Gastrocnemius medialis (tissue), 4 donors: ENCODE measurements at regions not wholly inside any gene's neighbourhood (a gene's known extent, or its start where the extent isn't known, plus 50 kb on each side); places are given as distances from the start of the nearest gene placed in this dataset.

Experiments used
- CTCF ChIP-seq, 5 experiments: fragments of 450-650 bp in 3 of 5; fragments of 200-600 bp in 2 of 5; sonication (generic) in 2 of 5; IDR thresholded peaks in 4 of 5; conservative IDR thresholded peaks in 1 of 5; 1 replicate in 4 of 5; 2 replicates in 1 of 5; pipeline ENCODE4 v1.5.1; 2016 to 2019; ENCODE audit warnings: antibody characterized with exemption in 5 of 5, mild to moderate bottlenecking in 3 of 5, moderate library complexity in 3 of 5
- POLR2A ChIP-seq, 2 donors: fragments of 450-650 bp; IDR thresholded peaks; one replicate each; pipeline ENCODE4 v1.6.1; 2017; ENCODE audit warnings: antibody characterized with exemption in 2 of 2, mild to moderate bottlenecking in 2 of 2, moderate library complexity in 2 of 2

GRCh38 chr5:120055858-120056257 lies 408.2 kb upstream of the PRR16 start:
- TF ChIP-seq CTCF (IDR thresholded peaks at IDR 0.05 in 4 of 5, conservative IDR thresholded peaks at IDR 0.05 in 1 of 5) (peak in 1 of 5 experiments; percentile 11), POLR2A (IDR thresholded peaks at IDR 0.05) (no peak)
